Stimulated activated CD4-positive, alpha-beta T cell treated with anti-CD3 and anti-CD28 coated beads, Interleukin-15, amount 100 ng/mL, for 1 hour (primary cell): ENCODE measurements at regions not wholly inside any gene's neighbourhood (a gene's known extent, or its start where the extent isn't known, plus 50 kb on each side); places are given as distances from the start of the nearest gene placed in this dataset.

Source experiments
- DNase-seq, 2 donors: peaks; one replicate each; pipeline ENCODE4 v3.0.0-alpha.2; 2020; ENCODE audit warnings: low read depth in 1 of 2, low spot score in 1 of 2

GRCh38 chr2:46239175-46239846 lies 57.9 kb upstream of the EPAS1 start:
- DNase-seq, result no peak

GRCh38 chr2:46239847-46240181 lies 57.4 kb upstream of the EPAS1 start:
- peak; percentile 18 to 24 for DNase-seq

DNA sequence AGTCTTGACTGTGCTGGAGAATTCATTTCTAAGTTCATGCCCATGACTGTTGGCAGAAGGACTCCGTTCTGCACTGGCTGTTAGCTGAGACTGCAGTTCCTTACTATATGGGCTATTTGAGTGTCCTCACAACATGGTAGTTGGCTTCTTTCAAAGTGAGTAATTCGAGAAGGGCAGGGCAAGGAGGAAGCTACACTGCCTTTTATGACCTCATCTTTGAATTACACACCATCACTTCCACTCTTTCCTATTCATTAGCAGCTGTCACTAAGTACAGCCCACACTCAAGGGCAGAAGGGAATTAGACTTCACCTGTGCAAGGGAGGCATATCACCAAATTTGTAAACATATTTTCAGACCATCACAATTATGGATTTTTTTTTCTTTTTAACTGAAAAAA lies 55.9 kb upstream of the EPAS1 start:
- no peak for DNase-seq

DNA sequence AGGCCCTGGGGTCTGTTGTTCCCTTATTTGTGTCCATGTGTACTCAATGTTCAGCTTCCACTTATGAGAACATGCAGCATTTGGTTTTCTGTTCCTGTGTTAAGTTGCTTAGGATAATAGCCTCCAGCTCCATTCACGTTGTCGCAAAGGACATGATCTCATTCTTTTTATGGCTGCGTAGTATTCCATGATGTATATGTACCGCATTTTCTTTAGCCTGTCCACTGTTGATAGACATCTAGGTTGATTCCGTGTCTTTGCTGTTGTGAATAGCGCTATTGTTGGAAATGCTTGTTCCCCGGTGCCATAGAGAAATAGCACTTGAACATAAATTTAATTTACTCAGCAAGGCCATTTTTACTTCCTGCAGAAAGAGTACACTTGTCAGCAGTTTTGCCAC lies 51.3 kb upstream of the EPAS1 start:
- no peak for DNase-seq

GRCh38 chr2:46246790-46247189 lies 50.4 kb upstream of the EPAS1 start:
- DNase-seq, result no peak
